HEK293 (cell line): ENCODE measurements at regions not wholly inside any gene's neighbourhood (a gene's known extent, or its start where the extent isn't known, plus 50 kb on each side); places are given as distances from the start of the nearest gene placed in this dataset.
A peak's percentile ranks its signal among the peaks of the same experiment; 100 is the strongest.
"Not testable (repeated sequence)": the region's sequence is repeated elsewhere in the genome, so short reads cannot be mapped to it uniquely, and the experiment has no call there.

ENCODE experiments used
- CTCF ChIA-PET: fragments of 350-600 bp; formaldehyde crosslinking; extraction: SDS; loops from one replicate; lab custom pipeline; 2021; ENCODE audit warnings: antibody characterized with exemption; lab: Yijun Ruan, JAX
- POLR2A ChIA-PET: fragments of 300-600 bp; formaldehyde crosslinking; extraction: SDS; loops from one replicate; lab custom pipeline; 2020; ENCODE audit warnings: antibody characterized with exemption, inconsistent platforms; lab: Yijun Ruan, JAX
- H3K27ac ChIP-seq: fragments of 200-500 bp; sonication (Bioruptor generic); 2 replicates; pipeline ENCODE4 v1.5.1; 2014; ENCODE audit warnings: low read depth, low read length, control low read depth, inconsistent platforms; ENCODE audit errors: extremely low read depth
- H3K36me3 ChIP-seq, 2 experiments: fragments of 200-500 bp in 1 of 2; sonication (Bioruptor generic) in 1 of 2; 1 replicate in 1 of 2; 2 replicates in 1 of 2; pipeline ENCODE4 v1.5.1; 2014 to 2017; ENCODE audit warnings: inconsistent platforms in 2 of 2, low read length in 2 of 2; ENCODE audit not compliant: control insufficient read depth in 2 of 2, insufficient read depth in 1 of 2
- H3K4me1 ChIP-seq: fragments of 200-500 bp; sonication (Bioruptor generic); 2 replicates; pipeline ENCODE4 v1.5.1; 2014; ENCODE audit warnings: mild to moderate bottlenecking, low read length, inconsistent platforms; ENCODE audit not compliant: control insufficient read depth, insufficient read depth
- H3K4me3 ChIP-seq: 2 replicates; pipeline ENCODE4 v1.5.1; 2011; ENCODE audit warnings: low read depth, mild to moderate bottlenecking, control low read depth, low read length, moderate library complexity
- H3K9me3 ChIP-seq: fragments of 200-500 bp; sonication (Bioruptor generic); 2 replicates; pipeline ENCODE4 v1.5.1; 2014; ENCODE audit warnings: low read depth, low read length, inconsistent platforms; ENCODE audit not compliant: control insufficient read depth, insufficient read depth
- ATF2 ChIP-seq: fragments of 450-650 bp; formaldehyde crosslinking; IDR thresholded peaks from 2 replicates; pipeline ENCODE4 v1.5.1; 2016; ENCODE audit warnings: missing biosample characterization, missing genetic modification characterization, low read depth
- BCL6B ChIP-seq: fragments of 450-650 bp; formaldehyde crosslinking; IDR thresholded peaks from 2 replicates; pipeline ENCODE4 v1.5.1; 2017; ENCODE audit warnings: missing biosample characterization, missing genetic modification characterization
- CTCF ChIP-seq: fragments of 450-650 bp; formaldehyde crosslinking; IDR thresholded peaks from 2 replicates; pipeline ENCODE4 v1.5.1; 2016; ENCODE audit warnings: missing biosample characterization, missing genetic modification characterization
- ZNF175 ChIP-seq: fragments of 450-650 bp; formaldehyde crosslinking; IDR thresholded peaks from 2 replicates; pipeline ENCODE4 v1.5.1; 2016; ENCODE audit warnings: missing biosample characterization, missing genetic modification characterization
- ZNF416 ChIP-seq: fragments of 450-650 bp; formaldehyde crosslinking; IDR thresholded peaks from 2 replicates; pipeline ENCODE4 v1.5.1; 2016; ENCODE audit warnings: missing biosample characterization, missing genetic modification characterization
- ZNF514 ChIP-seq: fragments of 450-650 bp; formaldehyde crosslinking; IDR thresholded peaks from 2 replicates; pipeline ENCODE4 v1.5.1; 2016; ENCODE audit warnings: missing biosample characterization, missing genetic modification characterization
- ZNF518A ChIP-seq: fragments of 450-650 bp; formaldehyde crosslinking; conservative IDR thresholded peaks from 2 replicates; pipeline ENCODE4 v1.5.1; 2016; ENCODE audit warnings: low read depth, missing biosample characterization, missing genetic modification characterization
- ZNF654 ChIP-seq: fragments of 450-650 bp; formaldehyde crosslinking; IDR thresholded peaks from 2 replicates; pipeline ENCODE4 v1.5.1; 2016; ENCODE audit warnings: low read depth, missing biosample characterization, missing genetic modification characterization

GRCh38 chr14:106750089-106750488 is 1223.7 kb downstream of the TMEM121 start:
- H3K27ac ChIP-seq, H3K36me3 ChIP-seq, POLR2A ChIA-PET, H3K4me1 ChIP-seq, CTCF ChIA-PET, H3K9me3 ChIP-seq, H3K4me3 ChIP-seq: not testable (repeated sequence)

GRCh38 chr14:106753751-106754150 is 1227.4 kb downstream of the TMEM121 start:
- H3K36me3 ChIP-seq, H3K4me3 ChIP-seq, H3K4me1 ChIP-seq, H3K9me3 ChIP-seq, POLR2A ChIA-PET, CTCF ChIA-PET, H3K27ac ChIP-seq: not testable (repeated sequence)

GRCh38 chr14:106757444-106757843 is 1231.1 kb downstream of the TMEM121 start:
- H3K36me3 ChIP-seq, POLR2A ChIA-PET, CTCF ChIA-PET, H3K4me3 ChIP-seq, H3K9me3 ChIP-seq, H3K4me1 ChIP-seq, H3K27ac ChIP-seq: not testable (repeated sequence)

GRCh38 chr14:106761886-106762816 is 1235.8 kb downstream of the TMEM121 start:
- H3K4me3 ChIP-seq, H3K9me3 ChIP-seq, H3K4me1 ChIP-seq, POLR2A ChIA-PET, H3K36me3 ChIP-seq, CTCF ChIA-PET, H3K27ac ChIP-seq: not testable (repeated sequence)

- TF ChIP-seq ATF2 (tag by site-specific recombination): peak; percentile 43; the same call in 1 of the 2 replicates
- peak; percentile 61 for TF ChIP-seq ZNF654
- peak; percentile 40; the same call in 1 of the 2 replicates for TF ChIP-seq CTCF (tag by site-specific recombination)
- TF ChIP-seq, all 188 proteins: peak for 3; not testable (repeated sequence) for 185
- H3K27ac ChIP-seq, H3K36me3 ChIP-seq, H3K4me3 ChIP-seq, H3K4me1 ChIP-seq, H3K9me3 ChIP-seq, POLR2A ChIA-PET: not testable (repeated sequence)
- CTCF ChIA-PET: interaction anchor here (0.6 to 1.8 kb wide), 5 partner anchors 25 to 108 kb away, joined by 3 to 6 read pairs (median 3); no protein-coding TSS in a partner anchor
Measured at GRCh38 chr14:106764968-106765369, 1238.6 kb downstream of the TMEM121 start.

- CTCF ChIA-PET: interaction anchor here (0.9 to 1.8 kb wide), 3 partner anchors 24 to 148 kb away, joined by 3 to 6 read pairs (median 3); no protein-coding TSS in a partner anchor
- H3K27ac ChIP-seq: no peak overlapping the region
- no peaks in the 10 kb centered on the region for H3K4me1 ChIP-seq
- no peak overlapping the region for H3K4me3 ChIP-seq
- POLR2A ChIA-PET: no interaction called here
- no peaks in the 10 kb centered on the region for H3K36me3 ChIP-seq
- no peaks in the 10 kb centered on the region for H3K9me3 ChIP-seq
- no peak for TF ChIP-seq ZNF416
- no peak for TF ChIP-seq ZNF175
- no peak for TF ChIP-seq BCL6B
- no peak for TF ChIP-seq ZNF518A
- no peak for TF ChIP-seq ZNF514 (tag by site-specific recombination)
Measured at GRCh38 chr14:106766145-106766544, 1239.8 kb downstream of the TMEM121 start.
